Vagina (tissue), 2 donors: ENCODE measurements at regions not wholly inside any gene's neighbourhood (a gene's known extent, or its start where the extent isn't known, plus 50 kb on each side); places are given as distances from the start of the nearest gene placed in this dataset.

Experiments
- CTCF ChIP-seq, 3 experiments: fragments of 450-650 bp in 2 of 3; fragments of 200-600 bp in 1 of 3; sonication (generic) in 1 of 3; IDR thresholded peaks; one replicate each; pipeline ENCODE4 v1.5.1; 2017 to 2019; ENCODE audit warnings: antibody characterized with exemption in 3 of 3, mild to moderate bottlenecking in 2 of 3, moderate library complexity in 2 of 3
- POLR2AphosphoS5 ChIP-seq, 2 donors: sonication (generic); formaldehyde crosslinking; IDR thresholded peaks; one replicate each; pipeline ENCODE4 v1.9.0; 2017; ENCODE audit warnings: antibody characterized with exemption in 2 of 2, mild to moderate bottlenecking in 2 of 2, low read depth in 1 of 2; ENCODE audit not compliant: insufficient read depth in 1 of 2

GRCh38 chr1:8198522-8198921, 119.4 kb upstream of the SLC45A1 start:
- TF ChIP-seq POLR2AphosphoS5 (IDR thresholded peaks at IDR 0.05; ENCODE audit: insufficient read depth in 1 of 2, low read depth in 1 of 2) (no peak), CTCF (IDR thresholded peaks at IDR 0.05) (no peak)
